Stimulated activated naive B cell treated with anti-CD40 and anti-IgM and Interleukin-4, amounts not matched to agents 10 μg/mL and 1 μg/mL and 100 μg/mL, for 72 hours (primary cell): ENCODE measurements at regions not wholly inside any gene's neighbourhood (a gene's known extent, or its start where the extent isn't known, plus 50 kb on each side); places are given as distances from the start of the nearest gene placed in this dataset.

ENCODE experiments used
- ATAC-seq, 2 donors: fragments of 150-1000 bp; cut with Tn5 transposase; replicated peaks; 2 replicates each; pipeline ENCODE4 v1.10.0; 2021; ENCODE audit warnings: moderate library complexity in 1 of 2
- DNase-seq: peaks from one replicate; pipeline ENCODE4 v3.0.0; 2021
- H3K27ac Mint-ChIP-seq: one replicate; pipeline ENCODE4 v1.8.0; 2022; ENCODE audit warnings: mild to moderate bottlenecking, mixed read lengths
- H3K27me3 Mint-ChIP-seq, 2 donors: one replicate each; pipeline ENCODE4 v1.8.0; 2022; ENCODE audit warnings: mixed read lengths in 2 of 2
- H3K36me3 Mint-ChIP-seq, 2 donors: one replicate each; pipeline ENCODE4 v1.8.0; 2022; ENCODE audit warnings: mixed read lengths in 2 of 2, mild to moderate bottlenecking in 1 of 2
- H3K4me1 Mint-ChIP-seq, 2 donors: one replicate each; pipeline ENCODE4 v1.8.0; 2022; ENCODE audit warnings: mixed read lengths in 2 of 2, mild to moderate bottlenecking in 1 of 2
- H3K4me3 Mint-ChIP-seq, 2 donors: one replicate each; pipeline ENCODE4 v1.8.0; 2022; ENCODE audit warnings: mild to moderate bottlenecking in 2 of 2, mixed read lengths in 2 of 2, moderate library complexity in 1 of 2
- H3K9me3 Mint-ChIP-seq, 2 donors: one replicate each; pipeline ENCODE4 v1.8.0; 2022; ENCODE audit warnings: mixed read lengths in 2 of 2, mild to moderate bottlenecking in 1 of 2

- no peak for DNase-seq
- peaks cover 7 to 9% of the 10 kb centered on the region in 2 donors for H3K4me1 Mint-ChIP-seq
- no peak overlapping the region for H3K4me3 Mint-ChIP-seq
- no peak overlapping the region for H3K27ac Mint-ChIP-seq
- no peak for ATAC-seq
- H3K27me3 Mint-ChIP-seq, result peaks cover 56 to 59% of the 10 kb centered on the region in 2 donors
- peaks cover 11 to 12% of the 10 kb centered on the region in 2 donors for H3K9me3 Mint-ChIP-seq
- H3K36me3 Mint-ChIP-seq, result peaks cover 0 to 7% of the 10 kb centered on the region in 2 donors
These were observed 53.3 kb downstream of the C7orf25 start for GRCh38 chr7:42858570-42858969.

GRCh38 chr7:42856605-42856987 is 55.3 kb downstream of the C7orf25 start:
- no peaks in the 10 kb centered on the region for H3K36me3 Mint-ChIP-seq
- peak overlapping the region; percentile 74 to 76 for H3K4me3 Mint-ChIP-seq
- ATAC-seq (no peak), DNase-seq (no peak)
- no peak overlapping the region for H3K27ac Mint-ChIP-seq
- peaks cover 46 to 50% of the 10 kb centered on the region in 2 donors for H3K27me3 Mint-ChIP-seq
- peaks cover 0 to 5% of the 10 kb centered on the region in 2 donors for H3K9me3 Mint-ChIP-seq
- peaks cover 7 to 9% of the 10 kb centered on the region in 2 donors for H3K4me1 Mint-ChIP-seq

- H3K36me3 Mint-ChIP-seq, result no peaks in the 10 kb centered on the region
- ATAC-seq, result no peak
- H3K4me1 Mint-ChIP-seq, result peaks cover 7 to 9% of the 10 kb centered on the region in 2 donors
These were observed 57.2 kb downstream of the C7orf25 start for GRCh38 chr7:42854571-42855118.

GRCh38 chr7:42852531-42852930 is 59.3 kb downstream of the C7orf25 start:
- Mint-ChIP-seq H3K9me3 (peaks cover 0 to 2% of the 10 kb centered on the region in 2 donors), H3K4me3 (no peak overlapping the region), H3K27me3 (peaks cover 36 to 48% of the 10 kb centered on the region in 2 donors), H3K27ac (no peak overlapping the region), H3K4me1 (peaks cover 6 to 9% of the 10 kb centered on the region in 2 donors), H3K36me3 (no peaks in the 10 kb centered on the region)
- no peak for ATAC-seq
- no peak for DNase-seq

More at GRCh38 chr7:42854571-42855118, 57.2 kb downstream of the C7orf25 start:
- no peak overlapping the region for H3K27ac Mint-ChIP-seq
- H3K27me3 Mint-ChIP-seq, result peaks cover 39% of the 10 kb centered on the region in 2 donors
- H3K9me3 Mint-ChIP-seq, result peaks cover 0 to 1% of the 10 kb centered on the region in 2 donors
- no peak for DNase-seq
- H3K4me3 Mint-ChIP-seq, result no peak overlapping the region

DNA sequence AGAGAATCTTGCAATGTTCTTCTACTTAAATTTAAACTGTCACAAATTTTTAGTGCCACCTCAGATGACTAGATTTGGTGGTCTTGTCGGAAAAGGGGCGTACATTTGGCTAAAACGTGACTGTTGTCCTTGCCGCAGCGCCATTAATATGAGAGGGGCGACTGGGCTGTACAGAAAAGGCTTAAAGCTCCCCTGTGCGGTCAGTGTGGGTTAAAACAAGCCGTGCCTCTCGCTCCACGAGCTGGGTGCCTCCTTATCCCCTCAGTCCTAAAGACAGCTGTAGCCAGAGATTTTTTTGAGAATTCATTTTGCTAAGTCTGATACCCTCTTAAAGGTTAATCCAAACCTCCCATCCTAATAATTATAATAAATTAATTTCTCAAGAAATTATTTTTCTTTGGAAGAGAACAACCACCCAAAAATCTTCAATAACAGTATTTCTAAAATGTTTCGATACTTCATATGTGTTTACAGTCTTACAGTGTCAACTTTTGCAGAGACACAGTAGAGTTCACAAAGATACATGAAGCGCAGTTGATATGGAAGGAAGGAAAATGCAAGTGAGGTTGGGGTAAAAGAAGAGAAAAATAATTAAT is 68.6 kb downstream of the C7orf25 start:
- no peak overlapping the region for H3K27ac Mint-ChIP-seq
- peaks cover 25 to 65% of the 10 kb centered on the region in 2 donors for H3K27me3 Mint-ChIP-seq
- H3K4me1 Mint-ChIP-seq, result no peaks in the 10 kb centered on the region
- peaks cover 0 to 4% of the 10 kb centered on the region in 2 donors for H3K9me3 Mint-ChIP-seq
- H3K36me3 Mint-ChIP-seq, result no peaks in the 10 kb centered on the region
- ATAC-seq (peak; percentile 76 to 80), DNase-seq (no peak)
- H3K4me3 Mint-ChIP-seq, result no peak overlapping the region

DNA sequence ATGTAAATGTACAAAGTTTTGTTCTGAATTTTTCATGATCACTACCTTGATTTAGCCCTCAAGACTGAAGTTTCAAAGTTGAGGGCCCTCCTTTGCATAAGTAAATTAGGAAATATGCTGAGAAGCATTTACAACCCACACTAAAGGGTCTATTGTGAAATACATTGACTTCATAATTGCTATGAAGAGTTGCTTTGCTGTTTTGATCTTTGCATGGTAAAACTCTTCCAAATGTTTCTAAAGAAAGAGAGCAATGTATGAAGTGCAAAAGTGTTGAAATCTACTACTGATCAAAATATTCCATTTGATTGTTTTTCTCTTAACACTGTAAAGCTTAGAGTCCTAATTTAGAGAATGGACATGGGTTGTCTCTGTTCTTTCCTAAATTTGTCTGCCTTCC is 77.2 kb downstream of the C7orf25 start:
- H3K9me3 Mint-ChIP-seq, result no peaks in the 10 kb centered on the region
- no peak for DNase-seq
- no peak for ATAC-seq
- H3K27me3 Mint-ChIP-seq, result peaks cover 30 to 38% of the 10 kb centered on the region in 2 donors
- H3K27ac Mint-ChIP-seq, result no peak overlapping the region
- no peak overlapping the region for H3K4me3 Mint-ChIP-seq
- H3K36me3 Mint-ChIP-seq, result no peaks in the 10 kb centered on the region
- no peaks in the 10 kb centered on the region for H3K4me1 Mint-ChIP-seq

DNA sequence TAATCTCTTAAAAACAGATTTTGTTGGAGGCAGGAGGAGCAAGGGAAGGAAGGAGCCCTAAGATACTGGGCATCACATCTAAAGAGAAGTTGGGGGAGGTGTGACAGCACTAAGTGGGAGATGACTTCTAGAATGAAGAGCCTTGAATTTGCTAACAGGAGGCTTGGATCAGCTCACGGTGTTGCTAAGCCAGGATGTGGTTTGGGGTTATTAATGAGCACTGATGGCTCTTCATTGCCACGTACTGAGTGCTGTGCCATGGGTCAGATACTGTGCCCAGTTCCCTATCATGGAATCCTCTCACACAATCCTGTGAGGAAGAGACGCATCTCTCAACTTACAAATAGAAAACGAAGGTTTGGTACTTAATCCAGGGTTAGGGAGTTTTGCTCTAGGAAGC is 78.5 kb downstream of the C7orf25 start:
- ATAC-seq, result no peak
- no peaks in the 10 kb centered on the region for H3K9me3 Mint-ChIP-seq

GRCh38 chr7:42832667-42833066 is 79.2 kb downstream of the C7orf25 start:
- no peaks in the 10 kb centered on the region for H3K4me1 Mint-ChIP-seq
- DNase-seq, result no peak
- H3K9me3 Mint-ChIP-seq, result no peaks in the 10 kb centered on the region
- ATAC-seq, result no peak
- no peaks in the 10 kb centered on the region for H3K36me3 Mint-ChIP-seq
- H3K27me3 Mint-ChIP-seq, result peaks cover 32 to 34% of the 10 kb centered on the region in 2 donors
- no peak overlapping the region for H3K27ac Mint-ChIP-seq
- H3K4me3 Mint-ChIP-seq, result no peak overlapping the region

More for the DNA sequence above, 78.5 kb downstream of the C7orf25 start:
- peak overlapping the region; percentile 10 for H3K27ac Mint-ChIP-seq
- no peak for DNase-seq
- no peaks in the 10 kb centered on the region for H3K4me1 Mint-ChIP-seq
- H3K27me3 Mint-ChIP-seq, result peaks cover 30 to 40% of the 10 kb centered on the region in 2 donors
- no peak overlapping the region for H3K4me3 Mint-ChIP-seq
- H3K36me3 Mint-ChIP-seq, result no peaks in the 10 kb centered on the region

DNA sequence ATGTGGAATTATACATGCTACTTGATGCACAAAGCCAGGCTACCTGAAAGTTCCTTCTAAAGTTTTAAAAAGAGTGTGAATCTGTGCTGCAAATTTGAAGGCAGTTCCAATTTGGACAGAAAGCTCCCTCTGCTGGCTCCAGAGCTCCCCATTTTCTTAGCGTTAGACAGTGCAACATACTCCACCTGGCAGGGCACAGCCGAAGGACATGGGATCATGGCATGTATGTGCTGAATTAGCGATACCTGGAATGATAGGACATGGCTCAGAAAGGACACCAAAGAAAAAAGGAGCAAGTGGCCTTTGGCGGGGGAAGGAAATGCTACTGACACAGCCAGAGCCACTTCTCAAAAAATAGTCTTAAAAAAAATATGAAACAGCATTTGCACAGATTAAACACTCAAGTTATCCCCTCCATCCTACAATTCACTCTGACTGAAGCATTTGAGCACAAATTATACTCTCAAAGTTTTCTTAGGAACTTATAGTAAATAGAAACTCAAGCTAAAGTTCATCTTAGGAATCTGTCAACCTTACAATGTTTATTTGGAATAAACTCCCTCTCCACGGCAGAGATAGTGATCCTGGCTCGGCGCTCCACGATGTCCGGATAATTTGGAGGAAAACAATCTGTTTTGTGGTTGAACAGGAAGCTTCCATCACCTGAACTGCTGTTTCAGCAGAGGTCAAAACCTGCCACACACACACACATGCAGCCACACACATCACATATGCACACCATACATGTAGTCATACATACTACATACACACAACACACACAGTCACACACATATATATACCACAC is 80.0 kb downstream of the C7orf25 start:
- DNase-seq (no peak), ATAC-seq (no peak)
- Mint-ChIP-seq H3K4me3 (no peak overlapping the region), H3K27ac (no peak overlapping the region), H3K4me1 (no peaks in the 10 kb centered on the region), H3K36me3 (no peaks in the 10 kb centered on the region), H3K9me3 (no peaks in the 10 kb centered on the region), H3K27me3 (peaks cover 30 to 34% of the 10 kb centered on the region in 2 donors)

- Mint-ChIP-seq H3K4me3 (no peak overlapping the region), H3K27me3 (peaks cover 30 to 34% of the 10 kb centered on the region in 2 donors), H3K36me3 (no peaks in the 10 kb centered on the region), H3K4me1 (no peaks in the 10 kb centered on the region), H3K27ac (no peak overlapping the region), H3K9me3 (no peaks in the 10 kb centered on the region)
- ATAC-seq (no peak), DNase-seq (no peak)
These were observed 80.7 kb downstream of the C7orf25 start for GRCh38 chr7:42831006-42831717.

- Mint-ChIP-seq H3K36me3 (no peaks in the 10 kb centered on the region), H3K4me3 (no peak overlapping the region), H3K27me3 (peaks cover 5 to 28% of the 10 kb centered on the region in 2 donors), H3K27ac (no peak overlapping the region), H3K4me1 (no peaks in the 10 kb centered on the region), H3K9me3 (peaks cover 8 to 22% of the 10 kb centered on the region in 2 donors)
- no peak for DNase-seq
- no peak for ATAC-seq
These were observed 99.1 kb downstream of the C7orf25 start for GRCh38 chr7:42812779-42813178.

GRCh38 chr7:42805601-42806000 is 106.3 kb downstream of the C7orf25 start:
- no peak for ATAC-seq
- no peak overlapping the region for H3K27ac Mint-ChIP-seq
- no peak for DNase-seq
- H3K36me3 Mint-ChIP-seq, result no peaks in the 10 kb centered on the region
- H3K4me3 Mint-ChIP-seq, result no peak overlapping the region
- no peaks in the 10 kb centered on the region for H3K4me1 Mint-ChIP-seq
- peaks cover 15 to 36% of the 10 kb centered on the region in 2 donors for H3K9me3 Mint-ChIP-seq
- peaks cover 14 to 21% of the 10 kb centered on the region in 2 donors for H3K27me3 Mint-ChIP-seq

- Mint-ChIP-seq H3K9me3 (peaks cover 4 to 7% of the 10 kb centered on the region in 2 donors), H3K27ac (no peak overlapping the region), H3K4me3 (no peak overlapping the region), H3K4me1 (no peaks in the 10 kb centered on the region), H3K27me3 (peaks cover 0 to 13% of the 10 kb centered on the region in 2 donors), H3K36me3 (no peaks in the 10 kb centered on the region)
- DNase-seq (no peak), ATAC-seq (no peak)
These were observed 117.2 kb downstream of the C7orf25 start for GRCh38 chr7:42794673-42795072.

GRCh38 chr7:42792841-42793240 is 119.0 kb downstream of the C7orf25 start:
- H3K4me3 Mint-ChIP-seq, result no peak overlapping the region
- ATAC-seq, result no peak
- peaks cover 0 to 7% of the 10 kb centered on the region in 2 donors for H3K9me3 Mint-ChIP-seq
- H3K36me3 Mint-ChIP-seq, result no peaks in the 10 kb centered on the region
- no peak overlapping the region for H3K27ac Mint-ChIP-seq
- no peak for DNase-seq
- H3K4me1 Mint-ChIP-seq, result no peaks in the 10 kb centered on the region
- H3K27me3 Mint-ChIP-seq, result peaks cover 0 to 9% of the 10 kb centered on the region in 2 donors
